ENCODE measurements at regions not wholly inside any gene's neighbourhood (a gene's known extent, or its start where the extent isn't known, plus 50 kb on each side); places are given as distances from the start of the nearest gene placed in this dataset.

- peak; percentile 78; the same call in 1 of the 2 replicates for TF ChIP-seq TP53 (CRISPR knock-in tag; IDR thresholded peaks at IDR 0.05)
- TF ChIP-seq HMGXB4 (CRISPR knock-in tag; IDR thresholded peaks at IDR 0.05), result peak; percentile 80; the same call in 1 of the 2 replicates
These were observed 72.7 kb upstream of the MAP4 start for GRCh38 chr3:48088749-48089466.

Data from WTC11 (cell line).